ENCODE measurements at regions not wholly inside any gene's neighbourhood (a gene's known extent, or its start where the extent isn't known, plus 50 kb on each side); places are given as distances from the start of the nearest gene placed in this dataset.
A peak's percentile ranks its signal among the peaks of the same experiment; 100 is the strongest.

GRCh38 chr20:22248051-22248667, 336.2 kb downstream of the FOXA2 start:
- Histone ChIP-seq H3K36me3 (no peaks in the 10 kb centered on the region), H3K4me1 (no peaks in the 10 kb centered on the region), H3K9me3 (no peaks in the 10 kb centered on the region), H3K27ac (no peak overlapping the region), H3K4me3 (no peak overlapping the region), H3K27me3 (no peaks in the 10 kb centered on the region)
- no peak for DNase-seq (ENCODE audit: low spot score)
- peak in 1 of 2 donors; percentile 55 for TF ChIP-seq CTCF (IDR thresholded peaks at IDR 0.05)

- H3K27me3 ChIP-seq = no peaks in the 10 kb centered on the region
- H3K4me1 ChIP-seq = no peaks in the 10 kb centered on the region
- no peak for TF ChIP-seq CTCF (IDR thresholded peaks at IDR 0.05)
- DNase-seq (ENCODE audit: low spot score) = no peak
- no peak overlapping the region for H3K4me3 ChIP-seq
- H3K36me3 ChIP-seq = no peaks in the 10 kb centered on the region
- H3K27ac ChIP-seq = no peak overlapping the region
- no peaks in the 10 kb centered on the region for H3K9me3 ChIP-seq
Observed at GRCh38 chr20:22245139-22245538, 339.2 kb downstream of the FOXA2 start.

- Histone ChIP-seq H3K27me3 (no peaks in the 10 kb centered on the region), H3K36me3 (no peaks in the 10 kb centered on the region), H3K9me3 (no peaks in the 10 kb centered on the region), H3K4me1 (no peaks in the 10 kb centered on the region), H3K27ac (no peak overlapping the region), H3K4me3 (no peak overlapping the region)
- DNase-seq (ENCODE audit: low spot score) = no peak
- no peak for TF ChIP-seq CTCF (IDR thresholded peaks at IDR 0.05)
Observed at GRCh38 chr20:22243067-22243466, 341.3 kb downstream of the FOXA2 start.

- DNase-seq (ENCODE audit: low spot score) = no peak
- Histone ChIP-seq H3K4me1 (no peaks in the 10 kb centered on the region), H3K27me3 (no peaks in the 10 kb centered on the region), H3K4me3 (no peak overlapping the region), H3K36me3 (no peaks in the 10 kb centered on the region), H3K9me3 (no peaks in the 10 kb centered on the region), H3K27ac (no peak overlapping the region)
- no peak for TF ChIP-seq CTCF (IDR thresholded peaks at IDR 0.05)
Observed at GRCh38 chr20:22241609-22242008, 342.8 kb downstream of the FOXA2 start.

- Histone ChIP-seq H3K9me3 (no peaks in the 10 kb centered on the region), H3K36me3 (no peaks in the 10 kb centered on the region), H3K27ac (no peak overlapping the region), H3K4me3 (no peak overlapping the region), H3K27me3 (no peaks in the 10 kb centered on the region), H3K4me1 (no peaks in the 10 kb centered on the region)
- DNase-seq (ENCODE audit: low spot score) = no peak
- TF ChIP-seq CTCF (IDR thresholded peaks at IDR 0.05) = no peak
Observed at GRCh38 chr20:22232923-22233322, 351.4 kb downstream of the FOXA2 start.

GRCh38 chr20:22232473-22232872, 351.9 kb downstream of the FOXA2 start:
- Histone ChIP-seq H3K36me3 (no peaks in the 10 kb centered on the region), H3K27me3 (no peaks in the 10 kb centered on the region), H3K4me1 (no peaks in the 10 kb centered on the region), H3K4me3 (no peak overlapping the region), H3K27ac (no peak overlapping the region), H3K9me3 (no peaks in the 10 kb centered on the region)
- TF ChIP-seq CTCF (IDR thresholded peaks at IDR 0.05) = no peak
- DNase-seq (ENCODE audit: low spot score) = no peak
